Left ventricle myocardium inferior (tissue), 1 donor: ENCODE measurements at regions not wholly inside any gene's neighbourhood (a gene's known extent, or its start where the extent isn't known, plus 50 kb on each side); places are given as distances from the start of the nearest gene placed in this dataset.

ENCODE experiments used
- DNase-seq: peaks from one replicate; pipeline ENCODE4 v3.0.0-alpha.2; 2020
- H3K27ac ChIP-seq: fragments of 200-600 bp; replicated peaks from 2 replicates; pipeline ENCODE4 v1.8.0; 2021
- H3K27me3 ChIP-seq: fragments of 200-600 bp; 2 replicates; pipeline ENCODE4 v1.8.0; 2021; ENCODE audit warnings: low read depth
- H3K36me3 ChIP-seq: fragments of 200-600 bp; 2 replicates; pipeline ENCODE4 v1.8.0; 2021
- H3K4me1 ChIP-seq: fragments of 200-600 bp; 2 replicates; pipeline ENCODE4 v1.8.0; 2021
- H3K4me3 ChIP-seq: fragments of 200-600 bp; 2 replicates; pipeline ENCODE4 v1.8.0; 2021; ENCODE audit warnings: mild to moderate bottlenecking, moderate library complexity
- H3K9me3 ChIP-seq: fragments of 200-600 bp; replicated peaks from 2 replicates; pipeline ENCODE4 v1.8.0; 2021
- CTCF ChIP-seq: fragments of 200-600 bp; IDR thresholded peaks from 2 replicates; pipeline ENCODE4 v1.8.0; 2021; ENCODE audit warnings: antibody characterized with exemption, mild to moderate bottlenecking, borderline replicate concordance
- intact Hi-C: fragments of 100-400 bp; cut with micrococcal nuclease; formaldehyde crosslinking; loops from one replicate; pipeline ENCODE4 v1.11.0; 2022
- donor health status: DM: no; HTN: yes; CAD: no; lungs with severe emphysema.

DNA sequence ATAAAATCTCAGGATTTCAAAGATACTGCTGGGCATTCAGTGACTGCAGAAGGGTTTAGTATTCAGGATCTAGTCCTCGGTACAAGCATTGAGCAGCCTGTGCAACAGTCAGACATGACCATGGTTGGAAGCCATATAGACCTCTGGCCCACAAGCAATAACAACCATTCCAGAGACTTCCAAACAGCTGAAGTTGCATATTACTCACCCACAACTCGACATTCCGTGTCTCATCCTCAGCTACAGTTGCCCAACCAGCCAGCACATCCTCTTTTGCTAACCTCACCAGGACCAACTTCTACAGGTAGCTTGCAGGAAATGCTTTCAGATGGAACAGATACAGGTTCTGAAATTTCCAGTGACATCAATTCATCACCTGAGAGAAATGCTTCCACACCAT, 156.8 kb downstream of the C11orf91 start:
- intact Hi-C loops = loop anchor here (5.0 kb wide), 1 partner anchor 143 kb away; no protein-coding TSS in a partner anchor
- no peak for DNase-seq
- no peaks in the 10 kb centered on the region for H3K27me3 ChIP-seq
- no peak for TF ChIP-seq CTCF
- H3K27ac ChIP-seq = no peak overlapping the region
- peaks cover 8% of the 10 kb centered on the region for H3K4me1 ChIP-seq
- H3K9me3 ChIP-seq = no peaks in the 10 kb centered on the region
- no peak overlapping the region for H3K4me3 ChIP-seq
- no peaks in the 10 kb centered on the region for H3K36me3 ChIP-seq

GRCh38 chr11:33542921-33543320, 157.7 kb downstream of the C11orf91 start:
- DNase-seq = peak; percentile 43
- no peaks in the 10 kb centered on the region for H3K27me3 ChIP-seq

GRCh38 chr11:33540946-33541915, 159.4 kb downstream of the C11orf91 start:
- H3K36me3 ChIP-seq = no peaks in the 10 kb centered on the region
- peaks cover 10% of the 10 kb centered on the region for H3K27me3 ChIP-seq
- no peaks in the 10 kb centered on the region for H3K9me3 ChIP-seq
- no peak for DNase-seq
- intact Hi-C loops = loop anchor here (5.0 kb wide), 1 partner anchor 146 kb away; no protein-coding TSS in a partner anchor
- TF ChIP-seq CTCF = no peak
- peaks cover 8% of the 10 kb centered on the region for H3K4me1 ChIP-seq
- no peak overlapping the region for H3K4me3 ChIP-seq
- H3K27ac ChIP-seq = no peak overlapping the region

More at GRCh38 chr11:33542921-33543320, 157.7 kb downstream of the C11orf91 start:
- peak; percentile 74 for TF ChIP-seq CTCF
- no peaks in the 10 kb centered on the region for H3K36me3 ChIP-seq
- no peak overlapping the region for H3K4me3 ChIP-seq
- intact Hi-C loops = loop anchor here (5.0 kb wide), 1 partner anchor 144 kb away; no protein-coding TSS in a partner anchor
- H3K27ac ChIP-seq = no peak overlapping the region
- H3K4me1 ChIP-seq = peaks cover 8% of the 10 kb centered on the region
- H3K9me3 ChIP-seq = no peaks in the 10 kb centered on the region

DNA sequence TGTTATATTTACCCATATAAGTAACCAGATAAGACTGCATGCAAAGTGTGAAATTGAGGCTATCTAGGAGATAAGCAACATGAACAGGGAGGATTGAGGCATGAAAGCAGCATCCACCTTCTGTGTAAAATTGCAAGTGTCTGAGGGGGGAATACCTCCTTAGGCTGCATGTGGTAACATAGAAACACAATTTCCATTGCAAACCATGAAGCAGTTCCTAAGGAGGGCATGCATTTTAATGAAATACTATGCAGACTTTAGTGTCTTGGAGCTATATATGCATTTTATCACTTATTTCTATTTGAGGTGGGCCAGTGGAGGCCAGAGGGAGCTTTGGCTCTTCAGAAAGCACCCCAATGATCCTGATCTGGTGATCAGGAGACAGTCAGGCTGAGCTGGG, 160.2 kb downstream of the C11orf91 start:
- Histone ChIP-seq H3K27ac (peak overlapping the region; percentile 54), H3K27me3 (peaks cover 11% of the 10 kb centered on the region)
- TF ChIP-seq CTCF = no peak

DNA sequence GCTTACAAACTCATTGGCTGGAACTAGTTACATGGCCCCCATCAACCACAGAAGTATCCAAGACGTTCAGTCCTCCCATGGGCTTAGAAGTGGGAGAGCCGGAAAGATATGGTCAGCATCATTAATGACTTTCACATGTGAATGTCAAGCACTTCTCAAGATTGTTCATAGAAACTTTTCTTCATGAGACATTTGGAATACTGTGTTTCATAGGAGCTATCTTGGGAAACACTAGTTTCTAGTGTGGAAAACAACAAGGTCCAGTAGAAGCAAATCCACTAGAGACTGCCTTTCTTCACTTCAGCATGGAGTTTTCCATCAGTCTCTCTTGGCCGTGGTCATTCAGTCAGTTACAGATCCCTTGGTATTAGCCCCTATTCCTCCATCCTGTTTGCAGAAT, 160.9 kb downstream of the C11orf91 start:
- H3K27ac ChIP-seq = peak overlapping the region; percentile 54
- intact Hi-C loops = loop anchor here (5.0 kb wide), 1 partner anchor 148 kb away; no protein-coding TSS in a partner anchor
- peaks cover 11% of the 10 kb centered on the region for H3K27me3 ChIP-seq
- no peak overlapping the region for H3K4me3 ChIP-seq
- no peak for TF ChIP-seq CTCF
- H3K4me1 ChIP-seq = peaks cover 8% of the 10 kb centered on the region
- no peaks in the 10 kb centered on the region for H3K36me3 ChIP-seq
- no peak for DNase-seq
- peaks cover 4% of the 10 kb centered on the region for H3K9me3 ChIP-seq

More for the DNA sequence above, 160.2 kb downstream of the C11orf91 start:
- no peaks in the 10 kb centered on the region for H3K36me3 ChIP-seq
- H3K4me1 ChIP-seq = peaks cover 8% of the 10 kb centered on the region
- H3K9me3 ChIP-seq = no peaks in the 10 kb centered on the region
- H3K4me3 ChIP-seq = no peak overlapping the region
- no peak for DNase-seq
- intact Hi-C loops = loop anchor here (5.0 kb wide), 1 partner anchor 147 kb away; no protein-coding TSS in a partner anchor
